Body of pancreas (tissue), 4 donors: ENCODE measurements at regions not wholly inside any gene's neighbourhood (a gene's known extent, or its start where the extent isn't known, plus 50 kb on each side); places are given as distances from the start of the nearest gene placed in this dataset.

ENCODE experiments used
- POLR2A ChIP-seq, 3 donors: fragments of 450-650 bp; IDR thresholded peaks; one replicate each; pipeline ENCODE4 v1.6.1; 2016; ENCODE audit warnings: antibody characterized with exemption in 3 of 3, mild to moderate bottlenecking in 2 of 3
- TF ChIP-seq, protein P1 (sequence below), 7 experiments: fragments of 450-650 bp in 4 of 7; fragments of 200-600 bp in 3 of 7; sonication (generic) in 3 of 7; IDR thresholded peaks; one replicate each; pipeline ENCODE4 v1.5.1; 2016 to 2019; ENCODE audit warnings: antibody characterized with exemption in 7 of 7

DNA sequence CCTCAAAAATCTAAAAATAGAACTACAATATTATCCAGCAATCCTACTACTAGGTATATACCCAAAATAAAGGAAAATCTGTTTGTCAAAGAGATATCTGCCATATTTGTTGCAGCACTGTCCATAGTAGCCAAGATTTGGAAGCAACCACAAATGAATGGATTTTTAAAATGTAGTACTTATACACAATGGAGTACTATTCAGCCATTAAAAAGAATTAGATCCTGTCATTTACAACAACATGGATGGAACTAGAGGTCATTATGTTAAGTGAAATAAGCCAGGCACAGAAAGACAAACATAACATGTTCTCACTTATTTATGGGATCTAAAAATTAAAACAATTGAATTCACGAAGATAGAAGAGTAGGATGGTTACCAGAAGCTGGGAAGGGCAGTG, 135.7 kb upstream of the CCDC28A start:
- TF ChIP-seq, protein P1, sequence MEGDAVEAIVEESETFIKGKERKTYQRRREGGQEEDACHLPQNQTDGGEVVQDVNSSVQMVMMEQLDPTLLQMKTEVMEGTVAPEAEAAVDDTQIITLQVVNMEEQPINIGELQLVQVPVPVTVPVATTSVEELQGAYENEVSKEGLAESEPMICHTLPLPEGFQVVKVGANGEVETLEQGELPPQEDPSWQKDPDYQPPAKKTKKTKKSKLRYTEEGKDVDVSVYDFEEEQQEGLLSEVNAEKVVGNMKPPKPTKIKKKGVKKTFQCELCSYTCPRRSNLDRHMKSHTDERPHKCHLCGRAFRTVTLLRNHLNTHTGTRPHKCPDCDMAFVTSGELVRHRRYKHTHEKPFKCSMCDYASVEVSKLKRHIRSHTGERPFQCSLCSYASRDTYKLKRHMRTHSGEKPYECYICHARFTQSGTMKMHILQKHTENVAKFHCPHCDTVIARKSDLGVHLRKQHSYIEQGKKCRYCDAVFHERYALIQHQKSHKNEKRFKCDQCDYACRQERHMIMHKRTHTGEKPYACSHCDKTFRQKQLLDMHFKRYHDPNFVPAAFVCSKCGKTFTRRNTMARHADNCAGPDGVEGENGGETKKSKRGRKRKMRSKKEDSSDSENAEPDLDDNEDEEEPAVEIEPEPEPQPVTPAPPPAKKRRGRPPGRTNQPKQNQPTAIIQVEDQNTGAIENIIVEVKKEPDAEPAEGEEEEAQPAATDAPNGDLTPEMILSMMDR (IDR thresholded peaks at IDR 0.05), result no peak
- no peak for TF ChIP-seq POLR2A (IDR thresholded peaks at IDR 0.05)
